Adrenal gland (tissue), 9 donors: ENCODE measurements at regions not wholly inside any gene's neighbourhood (a gene's known extent, or its start where the extent isn't known, plus 50 kb on each side); places are given as distances from the start of the nearest gene placed in this dataset.

Source experiments
- DNase-seq, 7 donors: peaks; one replicate each; pipeline ENCODE4 v3.0.0-alpha.2; 2019 to 2020
- H3K27ac ChIP-seq, 5 donors: fragments of 200-600 bp; sonication (generic) in 4 of 5; 1 replicate in 3 of 5; 2 replicates in 2 of 5; pipeline versions ENCODE4 v1.5.1 to v1.8.0; 2016 to 2020; ENCODE audit warnings: mild to moderate bottlenecking in 1 of 5
- H3K27me3 ChIP-seq: fragments of 200-600 bp; 2 replicates; pipeline ENCODE4 v1.8.0; 2021
- H3K36me3 ChIP-seq, 2 donors: fragments of 200-600 bp; replicated peaks in 1 of 2; 1 replicate in 1 of 2; 2 replicates in 1 of 2; pipeline versions ENCODE4 v1.5.1 to v1.8.0; 2018 to 2022
- H3K4me1 ChIP-seq, 2 donors: fragments of 200-600 bp; replicated peaks in 1 of 2; 1 replicate in 1 of 2; 2 replicates in 1 of 2; pipeline versions ENCODE4 v1.5.1 to v1.8.0; 2018 to 2021
- H3K4me3 ChIP-seq, 4 donors: fragments of 200-600 bp; sonication (generic) in 3 of 4; one replicate each; pipeline ENCODE4 v1.5.1; 2016 to 2018
- H3K9me3 ChIP-seq, 3 donors: fragments of 200-600 bp; sonication (generic) in 1 of 3; replicated peaks in 1 of 3; 1 replicate in 2 of 3; 2 replicates in 1 of 3; pipeline versions ENCODE4 v1.5.1 to v1.8.0; 2016 to 2021
- POLR2A ChIP-seq, 2 donors: fragments of 450-650 bp; IDR thresholded peaks; one replicate each; pipeline ENCODE4 v1.6.1; 2017; ENCODE audit warnings: antibody characterized with exemption in 2 of 2, mild to moderate bottlenecking in 2 of 2, moderate library complexity in 1 of 2
- WGBS, 4 donors: extraction: QIAGEN DNeasy Blood & Tissue Kit in 2 of 4; methylation state at CpG; one replicate each; pipeline versions ENCODE4 v1.1.5 to v1.1.7; 2013 to 2017; 5-methylcytosine and 5-hydroxymethylcytosine counted together
- intact Hi-C, 2 donors: fragments of 100-400 bp; cut with DNase I; formaldehyde crosslinking; loops; one replicate each; pipeline versions ENCODE4 v1.14.1 to v1.15.0; 2022 to 2023
- TF ChIP-seq, protein P1 (sequence below), 6 experiments: fragments of 450-650 bp in 4 of 6; fragments of 200-600 bp in 2 of 6; sonication (generic) in 1 of 6; IDR thresholded peaks; 1 replicate in 5 of 6; 2 replicates in 1 of 6; pipeline versions ENCODE4 v1.5.1 to v1.8.0; 2016 to 2021; ENCODE audit warnings: antibody characterized with exemption in 6 of 6, mild to moderate bottlenecking in 2 of 6, moderate library complexity in 1 of 6
- donor health status: healthy with polysubstance abuse.
- donor health status: Bipolar disorder and iron deficiency.
- donor health status: DM: yes; HTN: yes; CAD: no.
- donor health status: DM: no; HTN: no; CAD: no.
- donor health status: DM: no; HTN: no; CAD: no.

- intact Hi-C loops, result no loop called here
- no peaks in the 10 kb centered on the region for H3K4me1 ChIP-seq
- WGBS, 4 donors, result 80 to 91% (median 86%) methylated on average over 3 of the region's 3 CpGs
- H3K4me3 ChIP-seq, result no peak overlapping the region
- H3K9me3 ChIP-seq, result peaks cover 0 to 6% (median 0%) of the 10 kb centered on the region in 3 donors
- H3K27ac ChIP-seq, result no peak overlapping the region
- H3K27me3 ChIP-seq, result no peaks in the 10 kb centered on the region
- no peak for TF ChIP-seq POLR2A (IDR thresholded peaks at IDR 0.05)
- TF ChIP-seq, protein P1, sequence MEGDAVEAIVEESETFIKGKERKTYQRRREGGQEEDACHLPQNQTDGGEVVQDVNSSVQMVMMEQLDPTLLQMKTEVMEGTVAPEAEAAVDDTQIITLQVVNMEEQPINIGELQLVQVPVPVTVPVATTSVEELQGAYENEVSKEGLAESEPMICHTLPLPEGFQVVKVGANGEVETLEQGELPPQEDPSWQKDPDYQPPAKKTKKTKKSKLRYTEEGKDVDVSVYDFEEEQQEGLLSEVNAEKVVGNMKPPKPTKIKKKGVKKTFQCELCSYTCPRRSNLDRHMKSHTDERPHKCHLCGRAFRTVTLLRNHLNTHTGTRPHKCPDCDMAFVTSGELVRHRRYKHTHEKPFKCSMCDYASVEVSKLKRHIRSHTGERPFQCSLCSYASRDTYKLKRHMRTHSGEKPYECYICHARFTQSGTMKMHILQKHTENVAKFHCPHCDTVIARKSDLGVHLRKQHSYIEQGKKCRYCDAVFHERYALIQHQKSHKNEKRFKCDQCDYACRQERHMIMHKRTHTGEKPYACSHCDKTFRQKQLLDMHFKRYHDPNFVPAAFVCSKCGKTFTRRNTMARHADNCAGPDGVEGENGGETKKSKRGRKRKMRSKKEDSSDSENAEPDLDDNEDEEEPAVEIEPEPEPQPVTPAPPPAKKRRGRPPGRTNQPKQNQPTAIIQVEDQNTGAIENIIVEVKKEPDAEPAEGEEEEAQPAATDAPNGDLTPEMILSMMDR (IDR thresholded peaks at IDR 0.05), result no peak
- DNase-seq, result no peak
- no peaks in the 10 kb centered on the region for H3K36me3 ChIP-seq
Observed at GRCh38 chr2:101540518-101540917, 65.6 kb upstream of the RFX8 start.

- no peak overlapping the region for H3K27ac ChIP-seq
- H3K4me1 ChIP-seq, result no peaks in the 10 kb centered on the region
- DNase-seq, result no peak
- TF ChIP-seq, protein P1 (IDR thresholded peaks at IDR 0.05), result no peak
- TF ChIP-seq POLR2A (IDR thresholded peaks at IDR 0.05), result no peak
- WGBS, 4 donors, result 70 to 82% (median 76%) methylated on average over 3 of the region's 3 CpGs
- H3K27me3 ChIP-seq, result no peaks in the 10 kb centered on the region
- H3K36me3 ChIP-seq, result no peaks in the 10 kb centered on the region
- peaks cover 0 to 6% (median 0%) of the 10 kb centered on the region in 3 donors for H3K9me3 ChIP-seq
- intact Hi-C loops, result no loop called here
- no peak overlapping the region for H3K4me3 ChIP-seq
Observed at GRCh38 chr2:101538076-101538475, 63.2 kb upstream of the RFX8 start.

DNA sequence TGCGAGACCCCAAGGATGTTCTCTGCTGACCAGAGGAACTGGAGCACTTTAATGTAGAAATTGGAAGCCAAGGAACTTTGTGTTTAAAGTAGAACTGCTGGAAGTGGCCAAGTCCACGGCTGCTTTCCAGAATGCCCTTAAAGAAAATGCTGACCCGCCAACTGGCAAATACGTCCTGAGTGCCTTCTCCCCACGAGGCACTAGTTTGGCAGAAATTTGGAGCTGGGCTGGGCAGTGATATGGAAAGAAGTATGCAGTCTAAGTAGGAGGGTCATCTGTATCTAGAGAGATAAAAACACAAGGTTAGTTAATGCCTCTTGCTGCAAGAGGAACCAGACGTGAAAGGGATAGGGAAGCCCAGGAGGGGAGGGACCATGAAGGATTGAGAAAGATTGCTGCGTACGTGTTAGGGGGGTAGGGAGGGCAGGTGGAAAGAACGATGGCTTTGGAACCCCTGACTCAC is 59.3 kb upstream of the RFX8 start:
- WGBS, 4 donors, result 55 to 65% (median 63%) methylated on average over 9 of the region's 9 CpGs
- H3K27ac ChIP-seq, result peak overlapping the region in 1 of 5 donors; percentile 21
- DNase-seq, result peak in 1 of 7 donors; percentile 8
- no peaks in the 10 kb centered on the region for H3K36me3 ChIP-seq
- H3K27me3 ChIP-seq, result no peaks in the 10 kb centered on the region
- TF ChIP-seq, protein P1 (IDR thresholded peaks at IDR 0.05), result no peak
- no peak for TF ChIP-seq POLR2A (IDR thresholded peaks at IDR 0.05)
- intact Hi-C loops, result no loop called here
- no peaks in the 10 kb centered on the region for H3K4me1 ChIP-seq
- no peak overlapping the region for H3K4me3 ChIP-seq
- H3K9me3 ChIP-seq, result no peaks in the 10 kb centered on the region

- Histone ChIP-seq H3K9me3 (no peaks in the 10 kb centered on the region), H3K36me3 (no peaks in the 10 kb centered on the region), H3K27ac (peak overlapping the region in 1 of 5 donors; percentile 21), H3K4me3 (no peak overlapping the region), H3K27me3 (no peaks in the 10 kb centered on the region), H3K4me1 (no peaks in the 10 kb centered on the region)
- TF ChIP-seq, protein P1 (IDR thresholded peaks at IDR 0.05), result no peak
- TF ChIP-seq POLR2A (IDR thresholded peaks at IDR 0.05), result no peak
- DNase-seq, result no peak
- 59 to 75% (median 66%) methylated on average over 10 of the region's 10 CpGs for WGBS, 4 donors
- intact Hi-C loops, result no loop called here
Observed at GRCh38 chr2:101533561-101534148, 58.7 kb upstream of the RFX8 start.
